GM19351 (cell line): ENCODE measurements at regions not wholly inside any gene's neighbourhood (a gene's known extent, or its start where the extent isn't known, plus 50 kb on each side); places are given as distances from the start of the nearest gene placed in this dataset.
"Not testable (repeated sequence)": the region's sequence is repeated elsewhere in the genome, so short reads cannot be mapped to it uniquely, and the experiment has no call there.

ENCODE experiments used
- ATAC-seq: cut with Tn5 transposase; IDR thresholded peaks from one replicate; pipeline ENCODE4 v1.9.1; 2021; ENCODE audit warnings: mild to moderate bottlenecking, moderate library complexity; ENCODE audit not compliant: unreplicated experiment

- no peak for ATAC-seq
Measured at GRCh38 chr14:85038526-85039352, 491.2 kb upstream of the FLRT2 start.

- ATAC-seq: no peak
Measured at GRCh38 chr14:85039353-85039626, 490.7 kb upstream of the FLRT2 start.

- ATAC-seq: no peak
Measured at GRCh38 chr14:85040046-85040685, 489.8 kb upstream of the FLRT2 start.

GRCh38 chr14:85041618-85042017 is 488.3 kb upstream of the FLRT2 start:
- no peak for ATAC-seq

- ATAC-seq: no peak
Measured at GRCh38 chr14:85042301-85042700, 487.6 kb upstream of the FLRT2 start.

GRCh38 chr14:85050180-85050579 is 479.8 kb upstream of the FLRT2 start:
- ATAC-seq: no peak

- ATAC-seq: no peak
Measured at GRCh38 chr14:85052646-85053045, 477.3 kb upstream of the FLRT2 start.

- ATAC-seq: no peak
Measured at GRCh38 chr14:85054178-85054577, 475.8 kb upstream of the FLRT2 start.

- no peak for ATAC-seq
Measured at GRCh38 chr14:85056267-85056666, 473.7 kb upstream of the FLRT2 start.

- no peak for ATAC-seq
Measured at GRCh38 chr14:85057221-85057620, 472.7 kb upstream of the FLRT2 start.

- no peak for ATAC-seq
Measured at GRCh38 chr14:85058150-85058549, 471.8 kb upstream of the FLRT2 start.

- ATAC-seq: no peak
Measured at GRCh38 chr14:85060121-85060520, 469.8 kb upstream of the FLRT2 start.

- no peak for ATAC-seq
Measured at GRCh38 chr14:85061256-85061655, 468.7 kb upstream of the FLRT2 start.

GRCh38 chr14:85063747-85064146 is 466.2 kb upstream of the FLRT2 start:
- ATAC-seq: no peak

GRCh38 chr14:85071447-85071846 is 458.5 kb upstream of the FLRT2 start:
- no peak for ATAC-seq

- no peak for ATAC-seq
Measured at GRCh38 chr14:85074955-85075354, 455.0 kb upstream of the FLRT2 start.

- ATAC-seq: no peak
Measured at GRCh38 chr14:85075694-85076476, 454.1 kb upstream of the FLRT2 start.

- ATAC-seq: not testable (repeated sequence)
Measured at GRCh38 chr14:85077716-85078115, 452.2 kb upstream of the FLRT2 start.

- ATAC-seq: no peak
Measured at GRCh38 chr14:85079842-85080730, 449.9 kb upstream of the FLRT2 start.

GRCh38 chr14:85084344-85084743 is 445.6 kb upstream of the FLRT2 start:
- no peak for ATAC-seq

GRCh38 chr14:85085981-85086380 is 444.0 kb upstream of the FLRT2 start:
- no peak for ATAC-seq
